HG02870 (cell line): ENCODE measurements at regions not wholly inside any gene's neighbourhood (a gene's known extent, or its start where the extent isn't known, plus 50 kb on each side); places are given as distances from the start of the nearest gene placed in this dataset.
A peak's percentile ranks its signal among the peaks of the same experiment; 100 is the strongest.
"Not testable (repeated sequence)": the region's sequence is repeated elsewhere in the genome, so short reads cannot be mapped to it uniquely, and the experiment has no call there.

Source experiments
- ATAC-seq: cut with Tn5 transposase; IDR thresholded peaks from one replicate; pipeline ENCODE4 v1.9.1; 2021; ENCODE audit warnings: mild to moderate bottlenecking, moderate library complexity; ENCODE audit not compliant: unreplicated experiment

- ATAC-seq = no peak
Measured at GRCh38 chr6:90375681-90376439, 79.2 kb upstream of the BACH2 start.

DNA sequence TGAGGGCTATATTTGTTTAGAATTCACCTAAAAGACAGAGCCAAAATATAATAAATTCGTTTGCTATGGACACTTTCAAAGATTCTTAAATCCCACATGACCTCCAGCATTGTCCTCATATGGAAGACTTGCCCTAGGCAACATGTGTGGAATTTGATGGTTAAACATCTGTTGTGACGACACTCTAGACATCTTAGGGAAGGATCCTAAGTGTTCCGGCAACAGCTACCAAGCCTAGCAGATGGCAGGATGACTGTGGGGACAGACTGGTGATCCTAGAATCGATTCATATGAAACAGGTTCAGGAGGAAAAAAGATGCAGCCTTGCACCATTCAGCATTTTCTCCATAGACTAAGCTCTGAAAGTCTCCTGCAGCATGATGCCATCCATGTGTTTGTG, 77.6 kb upstream of the BACH2 start:
- no peak for ATAC-seq

DNA sequence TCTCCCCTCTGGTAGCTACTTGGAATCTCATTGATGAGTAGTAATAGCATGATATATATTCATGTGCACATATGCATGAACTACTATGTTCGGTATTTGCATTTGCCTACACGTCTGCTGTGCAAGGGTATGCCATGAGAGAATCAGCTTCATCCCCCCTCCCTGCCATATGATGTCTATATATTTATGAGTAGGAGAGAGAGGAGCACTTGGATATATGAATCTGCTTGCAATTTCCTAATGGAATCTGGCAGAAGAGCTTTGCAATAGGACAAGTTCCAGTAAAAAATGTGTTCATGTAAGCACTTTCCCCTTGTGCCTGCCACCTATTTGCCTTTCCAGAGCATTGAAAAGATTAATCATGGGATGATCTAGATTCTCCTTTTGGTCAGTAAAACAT, 76.2 kb upstream of the BACH2 start:
- no peak for ATAC-seq

- ATAC-seq = no peak
Measured at GRCh38 chr6:90372450-90372849, 75.8 kb upstream of the BACH2 start.

GRCh38 chr6:90370493-90370959, 73.9 kb upstream of the BACH2 start:
- ATAC-seq = no peak

DNA sequence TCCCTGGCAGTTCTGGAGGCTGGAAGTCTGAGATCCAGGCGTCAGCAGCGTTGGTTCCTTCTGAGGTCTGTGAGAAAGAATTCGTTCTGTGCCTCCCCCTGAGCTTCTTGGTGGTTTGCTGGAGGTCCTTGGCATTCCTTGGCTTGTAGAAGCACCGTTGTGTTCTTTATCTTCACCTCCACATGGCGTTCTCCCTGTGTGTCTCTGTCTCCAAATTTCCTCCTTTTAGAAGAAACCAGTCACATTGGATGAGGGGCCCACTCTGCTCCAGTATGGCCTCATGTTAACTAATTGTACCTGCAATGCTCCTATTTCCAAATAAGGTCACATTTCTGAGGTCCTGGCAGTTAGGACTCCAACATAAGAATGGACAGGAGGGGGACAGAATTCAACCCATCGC, 73.0 kb upstream of the BACH2 start:
- ATAC-seq = no peak

DNA sequence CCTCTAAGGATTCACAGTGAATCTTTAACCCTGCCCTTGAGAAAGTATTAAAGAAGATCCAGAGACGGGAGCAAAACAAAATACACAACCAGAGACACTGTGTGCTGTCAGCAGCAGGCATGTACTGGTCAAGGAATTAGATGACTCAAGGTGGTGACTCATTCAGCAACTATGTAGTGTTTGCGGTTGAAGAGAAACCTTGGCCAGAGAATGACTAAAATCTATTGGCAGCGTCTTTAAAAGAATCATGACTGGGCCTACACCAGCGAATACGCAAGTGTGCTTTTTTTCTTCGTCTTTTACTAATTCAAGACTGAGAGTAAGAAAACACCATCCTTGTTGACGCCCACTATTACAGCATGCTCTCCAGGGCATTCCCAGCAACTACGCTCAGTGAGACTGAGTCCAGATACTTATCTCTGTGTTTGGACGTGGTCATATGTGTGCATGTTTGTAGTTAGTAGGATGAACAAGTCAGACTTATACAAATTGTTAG, 72.4 kb upstream of the BACH2 start:
- peak; percentile 99 for ATAC-seq

- peak; percentile 3 for ATAC-seq
Measured at GRCh38 chr6:90368601-90369000, 72.0 kb upstream of the BACH2 start.

DNA sequence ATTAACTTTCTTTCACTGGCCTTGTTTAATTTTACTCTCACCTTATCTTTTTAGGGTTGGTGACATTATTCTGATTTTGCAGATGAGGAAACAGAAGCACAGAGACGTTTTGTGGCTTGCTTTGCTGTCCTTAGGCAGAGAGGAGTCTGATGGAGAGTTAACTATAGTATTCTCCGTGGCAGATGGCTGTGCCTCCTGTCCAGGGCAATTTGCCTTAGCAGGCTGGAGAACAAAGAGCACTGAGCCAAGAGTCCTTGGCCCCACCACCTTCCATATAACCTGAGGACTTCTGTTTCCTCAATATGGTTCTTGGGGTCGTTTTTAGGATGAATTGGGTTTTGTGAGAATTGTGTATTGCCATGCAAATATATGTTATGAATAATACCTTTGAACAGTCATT, 71.4 kb upstream of the BACH2 start:
- no peak for ATAC-seq

DNA sequence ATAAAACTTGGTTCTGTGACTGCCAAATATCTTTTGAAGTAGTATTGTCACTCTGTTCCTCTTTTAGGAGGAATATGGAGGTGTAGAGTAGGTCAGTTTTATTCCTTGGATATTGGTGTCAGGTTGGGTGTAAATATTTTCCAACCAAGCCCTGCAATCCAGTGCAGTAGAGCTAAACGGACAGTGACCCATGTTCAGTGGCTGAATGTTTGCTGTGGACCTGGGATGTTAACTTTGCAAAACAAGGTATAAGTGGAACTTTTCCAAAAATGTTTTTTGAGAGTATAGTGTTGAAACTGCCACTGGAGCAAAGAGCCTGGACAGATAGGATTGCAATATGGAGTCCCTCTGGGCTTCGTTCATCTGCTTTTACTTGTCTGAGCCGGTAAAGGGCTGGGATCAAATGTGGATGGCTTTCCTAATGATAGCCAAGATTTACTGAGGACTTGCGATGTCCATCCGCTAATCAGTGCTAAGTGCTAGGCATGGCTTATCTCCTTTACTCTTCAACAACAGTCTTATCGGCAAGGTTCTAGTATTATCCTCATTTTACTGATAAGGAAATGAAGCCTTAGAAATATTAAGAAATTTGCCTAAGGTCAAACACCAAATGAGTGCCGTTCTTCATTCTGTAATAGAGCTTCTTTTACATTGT, 69.0 kb upstream of the BACH2 start:
- no peak for ATAC-seq

GRCh38 chr6:90365002-90365401, 68.4 kb upstream of the BACH2 start:
- ATAC-seq = no peak

GRCh38 chr6:90364286-90364685, 67.6 kb upstream of the BACH2 start:
- ATAC-seq = no peak

DNA sequence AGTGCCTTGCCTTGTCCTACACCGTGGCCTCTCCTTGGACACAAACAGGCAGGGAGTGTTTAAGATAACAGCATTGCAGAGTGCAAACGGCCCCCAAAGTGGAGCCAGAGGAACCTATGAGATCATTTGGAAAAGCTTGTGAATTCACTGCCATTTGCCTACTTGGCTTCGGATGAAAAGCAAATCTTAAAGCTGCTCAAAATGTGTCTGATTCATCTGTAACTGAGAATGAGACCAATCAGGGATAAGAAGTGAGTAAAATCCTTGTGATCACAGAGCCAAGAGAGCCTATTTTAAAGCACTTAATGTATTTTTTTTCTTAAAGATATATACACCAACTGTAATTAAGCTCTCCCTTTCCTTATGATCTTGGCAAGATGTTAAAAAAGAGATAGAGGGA, 65.7 kb upstream of the BACH2 start:
- ATAC-seq = no peak

DNA sequence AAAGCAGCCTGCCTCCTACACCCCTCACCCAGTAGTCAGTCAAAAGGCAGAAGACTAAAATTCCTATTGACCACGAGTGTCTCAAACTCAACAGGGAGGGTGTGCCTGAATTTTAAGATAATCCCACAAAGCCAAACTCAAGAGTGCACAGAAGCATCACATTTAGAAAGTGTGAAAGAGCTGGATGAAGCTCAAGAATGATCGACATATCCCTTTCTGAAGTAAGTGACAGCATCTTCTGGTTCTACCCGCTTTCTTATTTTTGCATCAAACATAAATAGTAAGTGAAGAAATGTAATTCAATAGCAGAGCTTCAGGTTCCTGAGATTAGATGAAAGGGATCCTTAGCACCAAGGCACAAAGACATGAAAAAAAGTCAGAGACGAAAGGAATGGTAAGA, 64.5 kb upstream of the BACH2 start:
- ATAC-seq = no peak

- ATAC-seq = not testable (repeated sequence)
Measured at GRCh38 chr6:90358036-90358770, 61.6 kb upstream of the BACH2 start.

GRCh38 chr6:90356012-90356421, 59.4 kb upstream of the BACH2 start:
- no peak for ATAC-seq

DNA sequence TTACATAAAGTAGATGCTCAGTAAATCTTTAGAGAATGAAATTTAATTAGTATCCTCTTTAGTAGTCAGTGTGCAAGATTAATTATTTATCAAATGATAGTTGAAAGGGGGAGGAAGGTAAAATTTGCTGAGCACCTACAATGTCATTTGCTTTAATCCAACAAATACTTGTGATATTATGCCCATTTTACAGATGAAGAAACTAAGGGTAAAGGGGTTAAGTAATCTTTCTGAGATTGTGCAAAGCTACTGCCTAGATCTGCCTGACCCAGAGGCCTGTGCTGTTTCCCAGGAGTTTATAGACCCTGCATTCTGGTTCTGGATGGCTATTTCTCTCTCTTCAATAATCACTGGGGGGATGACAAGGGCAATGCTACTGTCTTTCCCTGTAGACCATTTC, 58.3 kb upstream of the BACH2 start:
- ATAC-seq = no peak

DNA sequence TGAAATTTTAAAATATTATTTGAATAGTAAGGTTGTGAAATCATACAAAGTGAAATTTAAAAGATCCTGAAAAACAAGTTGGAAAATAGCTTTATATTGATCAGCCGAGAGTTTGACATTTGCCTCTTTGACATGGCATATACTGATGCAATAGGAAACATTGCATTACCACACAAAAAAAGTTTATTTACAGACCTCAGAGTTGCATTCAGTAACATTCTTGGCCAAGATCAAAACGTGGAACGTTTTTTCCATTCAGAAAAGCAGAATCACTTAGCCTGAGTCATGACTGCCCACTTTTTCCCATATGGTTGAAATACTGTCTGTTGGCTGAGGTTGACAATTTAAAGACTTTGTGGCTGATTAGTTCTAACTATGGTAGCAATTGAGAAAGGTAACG, 55.1 kb upstream of the BACH2 start:
- ATAC-seq = no peak

GRCh38 chr6:90350689-90351554, 54.3 kb upstream of the BACH2 start:
- ATAC-seq = no peak

- no peak for ATAC-seq
Measured at GRCh38 chr6:90347411-90347851, 50.8 kb upstream of the BACH2 start.

DNA sequence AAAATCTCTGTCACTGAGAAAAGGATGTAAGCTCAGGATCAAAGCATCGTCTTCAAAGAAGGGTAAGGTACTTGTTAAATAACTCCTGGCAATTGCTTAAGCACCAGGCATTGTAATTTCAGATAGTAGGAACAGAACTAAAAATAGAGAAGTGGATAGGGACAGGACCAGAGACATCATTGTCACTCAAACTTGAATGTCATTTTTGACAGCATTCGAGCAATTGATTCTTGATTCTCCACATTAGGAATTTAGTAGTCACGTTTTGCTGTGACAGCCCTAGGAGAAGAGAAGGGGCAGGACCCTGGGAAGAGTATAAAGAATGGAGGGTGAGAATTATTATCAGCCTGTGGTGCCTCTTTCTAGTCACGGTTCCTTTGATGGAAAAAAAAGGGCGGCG, 50.1 kb upstream of the BACH2 start:
- ATAC-seq = no peak
